NAMALWA (cell line): ENCODE measurements at regions not wholly inside any gene's neighbourhood (a gene's known extent, or its start where the extent isn't known, plus 50 kb on each side); places are given as distances from the start of the nearest gene placed in this dataset.
"Not testable (repeated sequence)": the region's sequence is repeated elsewhere in the genome, so short reads cannot be mapped to it uniquely, and the experiment has no call there.

Experiments used
- DNase-seq: peaks from one replicate; pipeline ENCODE4 v3.0.0-alpha.2; 2015; ENCODE audit warnings: low spot score

DNA sequence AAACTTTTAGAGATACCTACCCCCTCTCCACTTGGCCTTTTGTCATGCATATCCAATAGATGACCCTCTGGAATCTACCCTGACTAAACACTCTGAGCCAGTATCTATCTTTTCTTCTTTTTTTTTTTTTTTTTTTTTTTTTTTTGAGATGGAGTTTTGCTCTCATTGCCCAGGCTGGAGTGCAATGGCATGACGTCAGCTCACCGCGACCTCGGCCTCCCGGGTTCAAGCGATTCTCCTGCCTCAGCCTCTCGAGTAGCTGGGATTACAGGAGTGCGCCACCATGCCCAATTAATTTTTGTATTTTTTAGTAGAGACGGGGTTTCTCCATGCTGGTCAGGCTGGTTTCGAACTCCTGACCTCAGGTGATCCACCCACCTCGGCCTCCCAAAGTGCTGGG lies 50.8 kb upstream of the GRIN2B start:
- not testable (repeated sequence) for DNase-seq

GRCh38 chr12:14043776-14044175 lies 62.4 kb upstream of the GRIN2B start:
- DNase-seq, result no peak

- no peak for DNase-seq
These were observed 67.6 kb upstream of the GRIN2B start for GRCh38 chr12:14048941-14049545.

DNA sequence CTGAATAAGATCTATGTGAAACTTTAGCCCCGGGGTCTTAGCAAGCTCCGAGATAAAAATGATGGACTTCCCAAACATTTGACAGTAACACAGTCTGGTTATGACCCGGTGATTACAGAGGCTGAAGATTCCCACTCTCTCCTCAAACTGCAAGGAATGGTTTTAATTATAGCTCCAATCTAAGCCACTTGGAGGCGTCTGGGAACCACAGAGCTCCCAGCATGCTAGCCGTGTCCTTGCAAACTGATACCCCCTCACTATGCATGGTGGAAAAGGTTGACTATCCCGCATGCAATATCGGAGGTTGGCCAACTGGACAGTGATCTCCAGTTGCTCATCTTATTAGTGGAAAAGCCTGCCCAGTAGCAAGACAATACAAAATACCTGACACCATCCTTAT lies 76.5 kb upstream of the GRIN2B start:
- DNase-seq, result no peak

DNA sequence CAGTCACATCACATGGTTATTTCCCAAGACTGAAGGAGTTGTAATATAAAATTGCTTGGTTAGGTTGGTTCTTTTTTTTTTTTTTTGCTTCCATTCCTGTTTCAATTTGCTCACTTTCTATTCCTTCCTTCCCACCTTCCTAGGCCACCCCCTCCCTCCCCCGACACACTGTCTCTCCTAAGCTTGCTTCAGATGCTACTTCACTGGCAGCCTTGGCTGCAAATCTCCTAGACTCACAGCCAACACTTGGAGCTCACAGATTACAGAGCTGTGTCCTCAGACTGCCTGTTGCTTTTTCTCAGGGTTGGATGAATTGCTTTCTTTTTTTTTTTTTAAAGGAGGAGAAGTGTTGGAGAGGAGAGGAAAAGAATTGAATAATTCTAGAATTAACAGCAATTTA lies 77.3 kb upstream of the GRIN2B start:
- DNase-seq, result no peak

DNA sequence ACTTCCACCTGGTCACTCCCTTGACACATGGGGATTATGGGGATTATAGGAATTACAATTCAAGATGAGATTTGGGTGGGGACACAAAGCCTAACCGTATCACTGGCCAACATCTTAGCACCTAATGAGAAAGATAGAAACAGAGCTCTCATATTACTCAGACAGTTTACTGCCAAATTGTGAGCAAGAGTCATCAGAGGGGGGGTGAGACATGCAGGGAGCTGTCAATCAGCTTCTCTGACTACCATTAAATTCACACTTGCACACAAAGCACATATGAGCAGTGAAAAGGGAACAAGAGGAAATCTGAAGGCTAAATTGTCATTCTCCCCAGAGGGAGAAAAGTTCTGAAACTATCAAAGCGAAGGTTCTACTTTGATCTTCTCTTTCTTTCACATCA lies 78.1 kb upstream of the GRIN2B start:
- DNase-seq, result no peak

- no peak for DNase-seq
These were observed 84.2 kb upstream of the GRIN2B start for GRCh38 chr12:14065616-14066015.

GRCh38 chr12:14066021-14066420 lies 84.6 kb upstream of the GRIN2B start:
- DNase-seq, result no peak

DNA sequence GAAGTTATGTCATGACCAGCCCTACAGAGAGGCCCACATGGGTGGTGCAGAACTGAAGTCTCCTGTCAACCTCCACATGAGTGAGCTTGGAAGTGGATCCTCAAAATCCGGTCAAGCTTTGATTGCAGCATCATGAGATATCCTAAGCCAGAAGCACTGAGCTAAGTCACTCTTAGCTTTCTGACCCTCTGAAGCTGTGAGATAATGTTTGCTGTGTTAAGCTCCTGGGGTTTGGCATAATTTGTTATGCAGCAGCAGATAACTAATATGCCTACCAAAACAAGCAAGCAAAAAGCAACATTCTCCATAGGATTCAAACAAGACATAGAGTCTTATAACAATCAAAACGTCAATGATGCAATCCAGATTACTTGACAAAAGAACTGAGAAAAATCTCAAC lies 87.6 kb upstream of the GRIN2B start:
- no peak for DNase-seq

DNA sequence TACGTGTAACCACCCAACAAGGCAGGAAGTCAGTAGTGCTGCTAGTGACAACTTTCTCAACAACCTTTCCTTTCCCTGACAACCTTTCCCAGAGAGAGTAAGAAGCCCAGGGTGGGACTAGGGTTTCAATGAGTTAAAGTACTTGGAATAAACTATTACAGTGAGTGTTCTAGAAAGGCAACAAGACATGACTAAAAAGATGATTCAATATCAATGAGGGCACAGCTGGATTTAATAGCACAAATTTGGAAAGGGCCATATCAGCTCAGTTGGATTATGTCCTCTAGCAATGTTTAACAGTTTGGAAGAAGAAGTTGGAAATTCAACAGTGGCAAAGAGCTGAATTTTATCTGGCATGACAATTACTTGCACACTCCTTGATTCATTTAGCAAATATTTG lies 90.4 kb upstream of the GRIN2B start:
- DNase-seq, result no peak

- no peak for DNase-seq
These were observed 91.6 kb upstream of the GRIN2B start for GRCh38 chr12:14072987-14073386.

- DNase-seq, result no peak
These were observed 94.5 kb upstream of the GRIN2B start for GRCh38 chr12:14075797-14076393.

DNA sequence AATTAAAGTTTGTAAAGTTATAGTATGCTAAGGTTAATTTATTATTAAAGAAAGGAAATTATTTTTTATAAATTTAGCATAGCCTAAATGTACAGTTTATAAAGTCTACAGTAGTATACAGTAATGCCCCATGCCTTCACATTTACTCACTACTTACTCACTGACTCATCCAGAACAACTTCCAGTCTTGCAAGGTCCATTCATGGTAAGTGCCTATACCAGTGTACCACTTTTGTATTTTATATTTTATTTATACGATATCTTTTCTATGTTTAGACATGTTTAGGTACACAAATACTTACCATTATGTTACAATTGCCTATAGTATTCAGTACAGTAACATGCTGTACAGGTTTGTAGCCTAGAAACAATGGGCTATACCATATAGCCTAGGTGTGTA lies 95.1 kb upstream of the GRIN2B start:
- no peak for DNase-seq

DNA sequence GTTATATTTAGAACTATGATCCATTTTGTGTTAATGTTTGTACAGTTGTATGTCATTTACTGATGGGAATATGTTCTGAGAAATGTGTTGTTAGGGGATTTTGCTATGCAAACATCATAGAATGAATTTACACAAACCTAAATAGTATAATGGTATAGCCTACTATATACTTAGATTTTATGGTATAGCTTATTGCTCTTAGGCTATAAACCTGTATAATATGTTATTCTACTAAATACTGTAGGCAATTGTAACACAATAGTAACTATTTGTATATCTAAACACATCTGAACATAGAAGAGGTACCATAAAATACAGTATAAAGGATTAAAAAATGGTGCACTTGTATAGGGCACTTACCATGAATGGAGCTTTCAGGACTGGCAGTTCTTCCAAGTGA lies 105.4 kb upstream of the GRIN2B start:
- no peak for DNase-seq

DNA sequence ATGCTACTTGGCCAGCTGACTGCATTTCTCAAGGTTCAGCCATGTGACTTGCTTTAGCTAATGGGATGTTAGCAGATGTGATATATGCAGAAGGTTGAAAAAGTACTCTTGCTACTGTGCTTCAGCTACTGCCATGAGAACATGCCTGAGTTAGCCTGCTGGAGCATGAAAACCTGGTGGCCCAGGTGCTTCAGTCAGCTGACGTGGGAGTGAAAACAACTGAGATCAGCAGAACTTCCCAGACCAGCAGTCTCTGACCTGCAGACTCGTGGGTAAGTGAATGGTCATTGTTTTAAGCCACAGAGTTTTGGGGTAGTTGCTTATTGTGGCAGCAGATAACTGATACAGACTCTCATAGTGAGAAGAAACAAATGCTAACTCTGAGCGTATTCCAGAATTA lies 118.6 kb upstream of the GRIN2B start:
- DNase-seq, result no peak

DNA sequence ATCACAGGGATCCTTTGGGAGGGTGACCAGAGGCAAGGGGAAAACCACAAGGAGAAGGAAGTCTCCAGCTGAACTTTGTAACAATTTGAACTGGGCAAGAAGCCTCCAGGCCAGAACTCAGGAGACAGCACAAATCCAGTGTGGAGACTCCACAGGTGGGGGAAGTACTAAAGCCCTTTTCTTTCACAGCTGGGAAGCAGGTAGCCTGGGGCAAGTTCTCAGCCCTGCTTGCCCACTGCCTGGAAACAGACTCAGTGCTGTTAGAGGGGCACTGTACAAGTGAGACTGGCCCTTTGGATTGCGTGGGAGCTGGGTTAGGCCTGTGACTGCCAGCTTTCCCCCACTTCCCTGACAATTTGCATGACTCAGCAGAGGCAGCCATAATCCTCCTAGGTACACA lies 120.2 kb upstream of the GRIN2B start:
- not testable (repeated sequence) for DNase-seq

GRCh38 chr12:14111230-14111865 lies 129.9 kb upstream of the GRIN2B start:
- DNase-seq, result peak; percentile 88

DNA sequence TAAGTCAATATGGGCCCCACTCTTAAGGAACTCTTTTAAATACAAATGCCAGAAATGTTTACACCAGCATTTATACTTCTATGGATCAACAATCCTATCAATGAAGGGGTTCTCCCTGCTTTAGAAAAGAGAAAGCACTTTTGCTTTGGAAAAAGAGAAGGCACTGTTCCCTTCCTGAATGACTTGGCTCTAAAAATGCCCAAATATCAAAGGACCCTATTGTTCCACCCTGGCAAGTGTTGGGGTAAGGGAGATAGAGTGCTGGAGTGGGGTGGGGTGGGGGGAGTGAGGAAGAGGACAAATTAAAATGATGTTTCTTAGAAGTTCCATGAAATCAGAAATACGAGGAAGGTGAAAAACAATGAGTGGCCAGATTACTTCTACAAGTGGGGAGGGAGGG lies 131.6 kb upstream of the GRIN2B start:
- no peak for DNase-seq

DNA sequence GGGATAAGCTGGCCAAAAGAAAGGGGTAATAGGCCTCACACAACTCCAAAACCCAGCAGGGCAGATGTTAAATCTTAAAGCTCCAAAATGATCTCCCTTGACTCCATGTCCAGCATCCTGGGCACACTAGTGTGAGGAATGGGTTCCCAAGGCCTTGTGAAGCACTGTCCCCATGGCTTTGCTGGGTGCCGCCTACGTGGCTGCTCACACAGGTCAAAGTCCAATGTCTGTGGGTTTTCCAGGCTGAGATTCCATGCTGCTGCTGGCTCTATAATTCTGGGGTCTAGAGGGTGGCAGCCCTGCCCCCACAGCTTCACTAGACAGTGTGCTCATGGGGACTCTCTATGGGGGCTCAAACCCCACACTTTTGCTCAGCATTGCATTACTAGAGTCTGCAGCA lies 145.3 kb upstream of the GRIN2B start:
- no peak for DNase-seq

DNA sequence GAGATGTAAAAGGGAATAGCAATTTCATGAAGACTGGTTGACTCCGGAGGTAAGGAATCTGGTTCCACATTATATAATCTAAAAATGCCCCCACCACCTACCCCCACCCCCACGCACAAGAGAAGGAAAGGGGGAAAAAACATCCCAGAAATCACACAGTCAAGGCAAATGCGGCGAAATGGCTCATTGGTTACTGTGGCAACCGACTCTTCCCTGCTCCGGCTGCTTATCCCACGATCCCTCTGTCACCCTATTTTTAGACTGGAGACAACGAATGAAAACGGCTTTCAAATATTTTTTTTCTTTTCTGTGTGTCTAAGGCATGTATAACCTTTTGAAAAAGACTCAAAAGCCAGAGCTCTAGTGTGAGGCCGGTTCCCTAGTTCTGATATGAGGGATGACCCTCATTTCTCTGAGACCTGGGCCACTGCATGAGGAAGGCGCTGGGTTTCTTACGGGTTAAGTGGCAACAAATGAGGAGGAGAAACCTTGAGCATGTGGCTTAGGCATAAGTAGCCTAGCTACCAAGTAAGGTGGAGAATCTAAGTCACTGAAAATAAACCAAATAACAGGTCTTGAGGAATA lies 148.3 kb upstream of the GRIN2B start:
- no peak for DNase-seq

- no peak for DNase-seq
These were observed 154.6 kb upstream of the GRIN2B start for GRCh38 chr12:14135996-14136395.

DNA sequence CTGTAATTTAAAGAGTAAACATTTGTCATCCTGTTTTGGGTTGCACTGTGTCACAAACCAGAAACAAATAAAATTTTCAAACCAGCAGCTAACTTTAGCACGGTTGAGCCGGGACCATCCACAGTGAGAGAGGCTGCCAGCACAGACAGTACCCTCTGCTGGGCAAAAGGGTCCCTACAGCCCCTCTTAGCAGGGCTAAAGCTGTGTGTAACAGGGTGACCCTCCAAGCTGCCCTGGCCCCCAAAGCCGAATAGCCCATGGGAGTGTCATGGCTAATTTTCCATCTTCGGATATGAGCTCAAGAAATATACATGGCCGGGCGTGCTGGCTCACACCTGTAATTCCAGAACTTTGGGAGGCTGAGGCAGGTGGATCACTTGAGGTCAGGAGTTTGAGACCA lies 157.1 kb upstream of the GRIN2B start:
- DNase-seq, result peak; percentile 49

DNA sequence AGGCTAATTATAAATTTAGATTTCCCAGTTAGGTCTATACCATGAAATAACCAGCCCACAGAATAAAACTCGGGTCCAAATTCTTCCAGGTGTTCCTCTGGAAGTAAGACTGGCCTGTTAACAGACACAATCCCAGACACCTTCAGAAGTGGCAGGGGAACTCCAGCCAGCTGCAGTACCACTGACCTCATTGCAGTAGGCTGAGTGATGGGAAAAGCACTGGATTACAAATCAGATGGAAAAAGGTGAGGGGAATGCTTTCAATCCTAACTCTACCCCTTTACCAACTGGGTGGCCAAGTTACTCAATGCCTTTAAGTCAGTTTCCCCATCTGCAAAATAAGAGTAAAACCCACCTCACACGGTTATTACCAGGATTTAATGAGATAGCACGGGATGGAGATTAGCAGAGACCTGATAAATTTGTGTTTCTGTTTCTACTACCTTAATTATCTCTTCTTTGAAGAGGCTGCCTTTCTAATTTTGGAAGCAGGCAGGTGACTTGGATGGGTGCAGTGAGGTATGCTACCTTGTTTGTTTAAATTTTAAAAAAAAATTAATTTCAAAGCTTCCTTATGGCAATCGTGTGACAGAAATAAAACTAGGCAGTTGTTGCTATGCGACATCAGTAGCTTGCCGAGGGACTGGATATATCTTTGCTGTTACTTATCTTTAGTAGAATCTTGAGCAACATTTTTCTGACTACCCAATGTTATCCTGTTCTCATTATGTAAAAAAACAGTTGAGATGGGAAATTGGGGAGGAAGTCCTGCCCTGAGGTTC lies 167.3 kb upstream of the GRIN2B start:
- DNase-seq, result no peak
